DOHH2 (cell line): ENCODE measurements at regions not wholly inside any gene's neighbourhood (a gene's known extent, or its start where the extent isn't known, plus 50 kb on each side); places are given as distances from the start of the nearest gene placed in this dataset.

Experiments used
- H3F3A ChIP-seq: fragments of 200-600 bp; sonication (generic), shearing (Covaris generic); 2 replicates; pipeline ENCODE4 v1.6.0; 2016; ENCODE audit warnings: antibody characterized with exemption, mild to moderate bottlenecking; ENCODE audit not compliant: control insufficient read depth, insufficient read depth
- H3K27ac ChIP-seq: fragments of 200-600 bp; sonication (generic); 2 replicates; pipeline ENCODE4 v1.5.1; 2014; ENCODE audit warnings: low read depth, mild to moderate bottlenecking, low read length, moderate library complexity
- H3K27me3 ChIP-seq: fragments of 200-600 bp; sonication (generic); 2 replicates; pipeline ENCODE4 v1.6.1; 2014; ENCODE audit warnings: mild to moderate bottlenecking, low read length, mixed read lengths; ENCODE audit not compliant: control insufficient read depth
- H3K36me3 ChIP-seq: fragments of 200-600 bp; sonication (generic); 2 replicates; pipeline ENCODE4 v1.6.1; 2014; ENCODE audit warnings: mild to moderate bottlenecking, low read length, moderate library complexity, mixed read lengths; ENCODE audit not compliant: control insufficient read depth
- H3K4me1 ChIP-seq: fragments of 200-600 bp; sonication (generic); 2 replicates; pipeline ENCODE4 v1.6.1; 2014; ENCODE audit warnings: mild to moderate bottlenecking, low read length, mixed read lengths; ENCODE audit not compliant: control insufficient read depth
- H3K4me2 ChIP-seq: fragments of 200-600 bp; sonication (generic); 2 replicates; pipeline ENCODE4 v1.6.0; 2014; ENCODE audit warnings: mild to moderate bottlenecking, low read length, moderate library complexity
- H3K4me3 ChIP-seq: fragments of 200-600 bp; sonication (generic); 2 replicates; pipeline ENCODE4 v1.5.1; 2014; ENCODE audit warnings: mild to moderate bottlenecking, low read length, mixed read lengths
- H3K79me2 ChIP-seq: fragments of 200-600 bp; sonication (generic); 2 replicates; pipeline ENCODE4 v1.6.1; 2014; ENCODE audit warnings: mild to moderate bottlenecking, low read length, mixed read lengths; ENCODE audit not compliant: control insufficient read depth
- H3K9me2 ChIP-seq: fragments of 200-600 bp; sonication (generic); replicated peaks from 2 replicates; pipeline ENCODE4 v1.6.1; 2014; ENCODE audit warnings: mild to moderate bottlenecking, low read length, mixed read lengths; ENCODE audit not compliant: control insufficient read depth
- H3K9me3 ChIP-seq: fragments of 200-600 bp; sonication (generic); 2 replicates; pipeline ENCODE4 v1.6.1; 2014; ENCODE audit warnings: antibody characterized with exemption, low read length, mixed read lengths; ENCODE audit not compliant: control insufficient read depth, insufficient read depth
- H4K20me1 ChIP-seq: fragments of 200-600 bp; sonication (generic); 2 replicates; pipeline ENCODE4 v1.6.0; 2014; ENCODE audit warnings: low read depth, mild to moderate bottlenecking, antibody characterized with exemption, low read length, moderate library complexity; ENCODE audit not compliant: control insufficient read depth, insufficient read depth
- CTCF ChIP-seq: fragments of 200-600 bp; sonication (generic); IDR thresholded peaks from one replicate; pipeline ENCODE4 v1.5.1; 2014; ENCODE audit warnings: antibody characterized with exemption, mild to moderate bottlenecking, low read depth, low read length; ENCODE audit not compliant: poor library complexity, severe bottlenecking
- EZH2phosphoT487 ChIP-seq: fragments of 200-600 bp; sonication (generic); IDR thresholded peaks from 2 replicates; pipeline ENCODE4 v1.6.1; 2017; ENCODE audit warnings: borderline replicate concordance, mild to moderate bottlenecking, antibody characterized with exemption, low read length, moderate library complexity, mixed read lengths

- no peak for TF ChIP-seq EZH2phosphoT487
- no peak for TF ChIP-seq CTCF
- Histone ChIP-seq H3K27ac (no peak overlapping the region), H3K4me3 (no peak overlapping the region), H3K4me2 (no peak overlapping the region), H3K4me1 (no peaks in the 10 kb centered on the region), H3K9me2 (no peaks in the 10 kb centered on the region), H4K20me1 (no peaks in the 10 kb centered on the region), H3K36me3 (no peaks in the 10 kb centered on the region), H3K27me3 (peaks cover 8% of the 10 kb centered on the region; the same call in 1 of the 2 replicates), H3K79me2 (no peaks in the 10 kb centered on the region), H3F3A (no peaks in the 10 kb centered on the region), H3K9me3 (no peaks in the 10 kb centered on the region)
Observed at GRCh38 chr5:34519489-34520220, 136.5 kb upstream of the RAI14 start.

- no peaks in the 10 kb centered on the region for H3K4me1 ChIP-seq
- peaks cover 4% of the 10 kb centered on the region; the same call in 1 of the 2 replicates for H3K27me3 ChIP-seq
- H3F3A ChIP-seq = no peaks in the 10 kb centered on the region
- H3K79me2 ChIP-seq = no peaks in the 10 kb centered on the region
- H3K4me3 ChIP-seq = no peak overlapping the region
- TF ChIP-seq CTCF (no peak), EZH2phosphoT487 (no peak)
- no peaks in the 10 kb centered on the region for H3K36me3 ChIP-seq
- no peaks in the 10 kb centered on the region for H4K20me1 ChIP-seq
- no peaks in the 10 kb centered on the region for H3K9me3 ChIP-seq
- H3K4me2 ChIP-seq = no peak overlapping the region
- no peak overlapping the region for H3K27ac ChIP-seq
- H3K9me2 ChIP-seq = no peaks in the 10 kb centered on the region
Observed at GRCh38 chr5:34521628-34522290, 134.4 kb upstream of the RAI14 start.

GRCh38 chr5:34522599-34523386, 133.3 kb upstream of the RAI14 start:
- Histone ChIP-seq H3K27ac (no peak overlapping the region), H3K27me3 (no peaks in the 10 kb centered on the region), H3K9me2 (no peaks in the 10 kb centered on the region), H3K4me2 (no peak overlapping the region), H3K9me3 (no peaks in the 10 kb centered on the region), H4K20me1 (no peaks in the 10 kb centered on the region), H3F3A (no peaks in the 10 kb centered on the region), H3K4me3 (no peak overlapping the region), H3K36me3 (no peaks in the 10 kb centered on the region), H3K79me2 (no peaks in the 10 kb centered on the region), H3K4me1 (no peaks in the 10 kb centered on the region)
- TF ChIP-seq CTCF = peak; percentile 89
- no peak for TF ChIP-seq EZH2phosphoT487
